CD14-positive monocyte (primary cell): ENCODE measurements at regions not wholly inside any gene's neighbourhood (a gene's known extent, or its start where the extent isn't known, plus 50 kb on each side); places are given as distances from the start of the nearest gene placed in this dataset.

ENCODE experiments used
- DNase-seq, 3 donors: peaks; one replicate each; pipeline ENCODE4 v3.0.0-alpha.2; 2011 to 2022
- H2AFZ ChIP-seq: 2 replicates; pipeline ENCODE4 v1.6.0; 2012; ENCODE audit warnings: mild to moderate bottlenecking, low read depth, low read length, inconsistent platforms; ENCODE audit not compliant: insufficient read depth, poor library complexity, severe bottlenecking
- H3K27ac ChIP-seq, 2 donors: 1 replicate in 1 of 2; 2 replicates in 1 of 2; pipeline ENCODE4 v1.5.1; 2012 to 2013; ENCODE audit warnings: low read length in 2 of 2, control low read depth in 1 of 2, inconsistent platforms in 1 of 2, low read depth in 1 of 2, mild to moderate bottlenecking in 1 of 2
- H3K27me3 ChIP-seq, 2 donors: one replicate each; pipeline versions ENCODE4 v1.6.0 to v1.6.1; 2011 to 2013; ENCODE audit warnings: low read length in 2 of 2; ENCODE audit not compliant: control insufficient read depth in 2 of 2, insufficient read depth in 2 of 2
- H3K36me3 ChIP-seq, 2 donors: replicated peaks in 1 of 2; 1 replicate in 1 of 2; 2 replicates in 1 of 2; pipeline versions ENCODE4 v1.5.1 to v1.6.1; 2012 to 2013; ENCODE audit warnings: low read length in 2 of 2, control low read depth in 1 of 2, inconsistent platforms in 1 of 2, mild to moderate bottlenecking in 1 of 2; ENCODE audit not compliant: insufficient read depth in 2 of 2, control insufficient read depth in 1 of 2
- H3K4me1 ChIP-seq, 2 donors: 1 replicate in 1 of 2; 2 replicates in 1 of 2; pipeline versions ENCODE4 v1.5.1 to v1.6.1; 2012 to 2013; ENCODE audit warnings: low read length in 2 of 2, control low read depth in 1 of 2, inconsistent platforms in 1 of 2, mild to moderate bottlenecking in 1 of 2, moderate library complexity in 1 of 2; ENCODE audit not compliant: insufficient read depth in 2 of 2, control insufficient read depth in 1 of 2
- H3K4me2 ChIP-seq: replicated peaks from 2 replicates; pipeline ENCODE3; 2012; ENCODE audit warnings: low read length, moderate library complexity, mild to moderate bottlenecking; ENCODE audit not compliant: poor library complexity, severe bottlenecking; ENCODE audit errors: extremely low read depth
- H3K4me3 ChIP-seq, 3 experiments: fragments of 200-600 bp in 1 of 3; sonication (generic) in 1 of 3; replicated peaks in 1 of 3; 1 replicate in 2 of 3; 2 replicates in 1 of 3; pipeline ENCODE4 v1.5.1; 2011 to 2013; ENCODE audit warnings: low read length in 3 of 3, mild to moderate bottlenecking in 3 of 3, control low read depth in 2 of 3, low read depth in 2 of 3, inconsistent platforms in 1 of 3, moderate library complexity in 1 of 3
- H3K79me2 ChIP-seq: 2 replicates; pipeline ENCODE4 v1.6.0; 2012; ENCODE audit warnings: mild to moderate bottlenecking, control low read depth, inconsistent platforms, low read length, moderate library complexity; ENCODE audit not compliant: insufficient read depth
- H3K9ac ChIP-seq: 2 replicates; pipeline ENCODE4 v1.6.0; 2017; ENCODE audit warnings: low read length, mild to moderate bottlenecking; ENCODE audit not compliant: insufficient read depth, poor library complexity, severe bottlenecking
- H3K9me3 ChIP-seq, 2 donors: replicated peaks in 1 of 2; 1 replicate in 1 of 2; 2 replicates in 1 of 2; pipeline versions ENCODE4 v1.5.1 to v1.6.1; 2012 to 2013; ENCODE audit warnings: low read length in 2 of 2, control low read depth in 1 of 2; ENCODE audit not compliant: control insufficient read depth in 1 of 2, insufficient read depth in 1 of 2
- H4K20me1 ChIP-seq: 2 replicates; pipeline ENCODE4 v1.6.0; 2012; ENCODE audit warnings: mild to moderate bottlenecking, low read length, control low read depth, moderate library complexity; ENCODE audit not compliant: insufficient read depth
- H3K27ac Mint-ChIP-seq, 7 donors: one replicate each; pipeline ENCODE4 v1.8.0; 2020; ENCODE audit warnings: mild to moderate bottlenecking in 7 of 7, mixed read lengths in 7 of 7, moderate library complexity in 6 of 7, inconsistent platforms in 2 of 7
- H3K27me3 Mint-ChIP-seq, 3 donors: one replicate each; pipeline ENCODE4 v1.8.0; 2021 to 2022; ENCODE audit warnings: low read depth in 3 of 3, mild to moderate bottlenecking in 3 of 3, mixed read lengths in 3 of 3, moderate library complexity in 3 of 3, inconsistent platforms in 1 of 3
- H3K36me3 Mint-ChIP-seq, 2 donors: one replicate each; pipeline ENCODE4 v1.8.0; 2020; ENCODE audit warnings: mixed read lengths in 2 of 2, inconsistent platforms in 1 of 2, mild to moderate bottlenecking in 1 of 2
- H3K4me1 Mint-ChIP-seq: one replicate; pipeline ENCODE4 v1.8.0; 2020; ENCODE audit warnings: mild to moderate bottlenecking, mixed read lengths
- H3K4me3 Mint-ChIP-seq, 2 donors: one replicate each; pipeline ENCODE4 v1.8.0; 2020; ENCODE audit warnings: mild to moderate bottlenecking in 2 of 2, mixed read lengths in 2 of 2, moderate library complexity in 1 of 2
- H3K9me3 Mint-ChIP-seq, 7 donors: one replicate each; pipeline ENCODE4 v1.8.0; 2020 to 2022; ENCODE audit warnings: mixed read lengths in 7 of 7, mild to moderate bottlenecking in 6 of 7, moderate library complexity in 6 of 7, inconsistent platforms in 2 of 7
- WGBS: methylation state at CpG from one replicate; pipeline ENCODE4 v1.1.5; 2013; ENCODE audit warnings: missing lambda C conversion rate; ENCODE audit not compliant: insufficient coverage; 5-methylcytosine and 5-hydroxymethylcytosine counted together
- intact Hi-C, 2 donors: fragments of 100-400 bp; cut with micrococcal nuclease; formaldehyde crosslinking; loops; one replicate each; pipeline versions ENCODE4 v1.15.0 to v1.15.1; 2023
- TF ChIP-seq, protein P1 (sequence below): fragments of 200-600 bp; IDR thresholded peaks from one replicate; pipeline ENCODE4 v1.8.0; 2022; ENCODE audit warnings: antibody characterized with exemption, mild to moderate bottlenecking

- H3K4me1 Mint-ChIP-seq = no peaks in the 10 kb centered on the region
- no CpG with 5 or more reads among the region's 3 CpGs for WGBS
- intact Hi-C loops = no loop called here
- Histone ChIP-seq H3K4me3 (no peak overlapping the region), H3K4me2 (no peak overlapping the region), H3K79me2 (no peaks in the 10 kb centered on the region), H3K27ac (no peak overlapping the region), H3K9ac (no peak overlapping the region), H4K20me1 (no peaks in the 10 kb centered on the region), H3K36me3 (no peaks in the 10 kb centered on the region), H3K27me3 (no peaks in the 10 kb centered on the region), H3K4me1 (no peaks in the 10 kb centered on the region), H3K9me3 (no peaks in the 10 kb centered on the region), H2AFZ (no peak overlapping the region)
- H3K27me3 Mint-ChIP-seq = peaks cover 0 to 3% (median 2%) of the 10 kb centered on the region in 3 donors
- no peak overlapping the region for H3K27ac Mint-ChIP-seq
- no peak overlapping the region for H3K4me3 Mint-ChIP-seq
- no peaks in the 10 kb centered on the region for H3K36me3 Mint-ChIP-seq
- H3K9me3 Mint-ChIP-seq = peaks cover 0 to 5% (median 0%) of the 10 kb centered on the region in 7 donors
- TF ChIP-seq, protein P1, sequence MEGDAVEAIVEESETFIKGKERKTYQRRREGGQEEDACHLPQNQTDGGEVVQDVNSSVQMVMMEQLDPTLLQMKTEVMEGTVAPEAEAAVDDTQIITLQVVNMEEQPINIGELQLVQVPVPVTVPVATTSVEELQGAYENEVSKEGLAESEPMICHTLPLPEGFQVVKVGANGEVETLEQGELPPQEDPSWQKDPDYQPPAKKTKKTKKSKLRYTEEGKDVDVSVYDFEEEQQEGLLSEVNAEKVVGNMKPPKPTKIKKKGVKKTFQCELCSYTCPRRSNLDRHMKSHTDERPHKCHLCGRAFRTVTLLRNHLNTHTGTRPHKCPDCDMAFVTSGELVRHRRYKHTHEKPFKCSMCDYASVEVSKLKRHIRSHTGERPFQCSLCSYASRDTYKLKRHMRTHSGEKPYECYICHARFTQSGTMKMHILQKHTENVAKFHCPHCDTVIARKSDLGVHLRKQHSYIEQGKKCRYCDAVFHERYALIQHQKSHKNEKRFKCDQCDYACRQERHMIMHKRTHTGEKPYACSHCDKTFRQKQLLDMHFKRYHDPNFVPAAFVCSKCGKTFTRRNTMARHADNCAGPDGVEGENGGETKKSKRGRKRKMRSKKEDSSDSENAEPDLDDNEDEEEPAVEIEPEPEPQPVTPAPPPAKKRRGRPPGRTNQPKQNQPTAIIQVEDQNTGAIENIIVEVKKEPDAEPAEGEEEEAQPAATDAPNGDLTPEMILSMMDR = no peak
- DNase-seq = no peak
These were observed 512.7 kb upstream of the C16orf82 start for GRCh38 chr16:26554030-26554429.

GRCh38 chr16:26561303-26561702 lies 505.4 kb upstream of the C16orf82 start:
- H3K27me3 ChIP-seq = no peaks in the 10 kb centered on the region
- no peak overlapping the region for H3K27ac Mint-ChIP-seq
- intact Hi-C loops = no loop called here
- H3K79me2 ChIP-seq = no peaks in the 10 kb centered on the region
- WGBS = no CpG with 5 or more reads among the region's 6 CpGs
- no peak overlapping the region for H3K27ac ChIP-seq
- no peaks in the 10 kb centered on the region for H3K36me3 Mint-ChIP-seq
- H3K9ac ChIP-seq = no peak overlapping the region
- no peak for DNase-seq
- H3K36me3 ChIP-seq = no peaks in the 10 kb centered on the region
- H3K4me3 Mint-ChIP-seq = no peak overlapping the region
- H3K4me3 ChIP-seq = no peak overlapping the region
- peaks cover 0 to 5% (median 0%) of the 10 kb centered on the region in 7 donors for H3K9me3 Mint-ChIP-seq
- H2AFZ ChIP-seq = no peak overlapping the region
- H3K27me3 Mint-ChIP-seq = peaks cover 0 to 5% (median 2%) of the 10 kb centered on the region in 3 donors
- H3K4me1 Mint-ChIP-seq = no peaks in the 10 kb centered on the region
- no peaks in the 10 kb centered on the region for H3K9me3 ChIP-seq
- H3K4me1 ChIP-seq = no peaks in the 10 kb centered on the region
- H4K20me1 ChIP-seq = no peaks in the 10 kb centered on the region
- no peak overlapping the region for H3K4me2 ChIP-seq
- TF ChIP-seq, protein P1 = no peak
